Mesendoderm (in vitro differentiated cells): ENCODE measurements at regions not wholly inside any gene's neighbourhood (a gene's known extent, or its start where the extent isn't known, plus 50 kb on each side); places are given as distances from the start of the nearest gene placed in this dataset.

Source experiments
- DNase-seq: peaks from one replicate; pipeline ENCODE4 v3.0.0; 2013
- H2AK5ac ChIP-seq: 2 replicates; pipeline ENCODE4 v1.6.1; 2013; ENCODE audit warnings: low read length, inconsistent platforms
- H2BK120ac ChIP-seq: 2 replicates; pipeline ENCODE4 v1.6.1; 2013; ENCODE audit warnings: low read depth, mild to moderate bottlenecking, low read length, moderate library complexity, mixed read lengths
- H2BK15ac ChIP-seq: replicated peaks from 2 replicates; pipeline ENCODE4 v1.6.1; 2013; ENCODE audit warnings: low read depth, mild to moderate bottlenecking, moderate library complexity
- H2BK5ac ChIP-seq: 2 replicates; pipeline ENCODE4 v1.6.1; 2013; ENCODE audit warnings: low read length, inconsistent platforms
- H3K18ac ChIP-seq: 2 replicates; pipeline ENCODE4 v1.6.1; 2013; ENCODE audit warnings: mild to moderate bottlenecking, low read length, mixed read lengths
- H3K23ac ChIP-seq: one replicate; pipeline ENCODE4 v1.6.1; 2013; ENCODE audit warnings: low read length
- H3K27ac ChIP-seq: 2 replicates; pipeline ENCODE4 v1.5.1; 2013; ENCODE audit warnings: low read depth, mild to moderate bottlenecking, inconsistent platforms, low read length, moderate library complexity
- H3K27me3 ChIP-seq: 2 replicates; pipeline ENCODE4 v1.6.1; 2013; ENCODE audit warnings: low read length, control low read depth, mild to moderate bottlenecking, inconsistent platforms; ENCODE audit not compliant: insufficient read depth, poor library complexity
- H3K36me3 ChIP-seq: 2 replicates; pipeline ENCODE4 v1.6.1; 2013; ENCODE audit warnings: low read length, inconsistent platforms; ENCODE audit not compliant: control insufficient read depth, insufficient read depth
- H3K4ac ChIP-seq: one replicate; pipeline ENCODE4 v1.6.1; 2013; ENCODE audit warnings: low read depth, mild to moderate bottlenecking, low read length, moderate library complexity
- H3K4me1 ChIP-seq: 2 replicates; pipeline ENCODE4 v1.6.1; 2013; ENCODE audit warnings: low read depth, low read length, inconsistent platforms; ENCODE audit not compliant: control insufficient read depth
- H3K4me2 ChIP-seq: 2 replicates; pipeline ENCODE4 v1.6.1; 2013; ENCODE audit warnings: low read length
- H3K4me3 ChIP-seq: 2 replicates; pipeline ENCODE4 v1.5.1; 2013; ENCODE audit warnings: mild to moderate bottlenecking, low read length
- H3K56ac ChIP-seq: one replicate; pipeline ENCODE4 v1.6.1; 2013; ENCODE audit warnings: low read length
- H3K79me1 ChIP-seq: 2 replicates; pipeline ENCODE4 v1.6.1; 2013; ENCODE audit warnings: low read length, inconsistent platforms
- H3K79me2 ChIP-seq: 2 replicates; pipeline ENCODE4 v1.6.1; 2013; ENCODE audit warnings: mild to moderate bottlenecking, low read length; ENCODE audit not compliant: control insufficient read depth, insufficient read depth
- H3K9ac ChIP-seq: 2 replicates; pipeline ENCODE4 v1.6.1; 2013; ENCODE audit warnings: low read length, inconsistent platforms
- H4K5ac ChIP-seq: one replicate; pipeline ENCODE4 v1.6.1; 2013; ENCODE audit warnings: low read length
- H4K8ac ChIP-seq: one replicate; pipeline ENCODE4 v1.6.1; 2013; ENCODE audit warnings: low read depth, mild to moderate bottlenecking, control low read depth, low read length, moderate library complexity
- WGBS: extraction: QIAGEN DNeasy Blood & Tissue Kit; methylation state at CpG from one replicate; pipeline ENCODE4 v1.1.7; 2013; ENCODE audit warnings: low lambda C conversion rate, missing lambda C conversion rate; ENCODE audit not compliant: insufficient coverage; ENCODE audit errors: extremely low coverage; 5-methylcytosine and 5-hydroxymethylcytosine counted together

DNA sequence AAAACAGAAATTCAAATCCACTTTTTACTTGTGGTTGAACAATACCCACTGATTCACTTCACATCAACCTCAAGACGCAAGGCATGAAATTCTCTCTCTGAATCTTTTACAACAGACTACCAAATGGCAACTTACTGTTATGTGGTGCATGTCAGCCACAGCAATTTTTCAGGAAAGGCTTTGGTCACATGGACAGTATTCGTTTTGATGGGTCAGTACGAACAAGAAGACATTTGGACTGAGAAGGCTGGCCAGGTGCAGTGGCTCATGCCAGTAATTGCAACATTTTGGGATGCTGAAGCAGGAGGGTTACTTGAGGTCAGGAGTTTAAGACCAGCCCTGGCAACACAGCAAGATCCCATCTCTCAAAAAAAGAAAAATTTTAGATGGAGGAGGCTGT lies 144.0 kb downstream of the SEC23A start:
- Histone ChIP-seq H3K18ac (no peak overlapping the region), H2BK15ac (no peak overlapping the region), H2AK5ac (no peak overlapping the region), H3K56ac (no peak overlapping the region), H3K27me3 (no peaks in the 10 kb centered on the region), H2BK5ac (no peak overlapping the region), H3K9ac (no peak overlapping the region), H4K8ac (no peak overlapping the region), H3K4ac (no peak overlapping the region), H3K79me2 (no peaks in the 10 kb centered on the region), H4K5ac (no peak overlapping the region), H3K79me1 (no peaks in the 10 kb centered on the region), H3K4me3 (no peak overlapping the region), H3K4me1 (no peaks in the 10 kb centered on the region), H3K27ac (no peak overlapping the region), H2BK120ac (no peak overlapping the region), H3K4me2 (no peak overlapping the region), H3K36me3 (no peaks in the 10 kb centered on the region), H3K23ac (no peak overlapping the region)
- no CpG with 5 or more reads among the region's 3 CpGs for WGBS
- DNase-seq = no peak

GRCh38 chr14:38958589-38958988 lies 144.4 kb downstream of the SEC23A start:
- Histone ChIP-seq H3K9ac (no peak overlapping the region), H2AK5ac (no peak overlapping the region), H2BK120ac (no peak overlapping the region), H3K18ac (no peak overlapping the region), H3K79me2 (no peaks in the 10 kb centered on the region), H3K4me1 (no peaks in the 10 kb centered on the region), H3K36me3 (no peaks in the 10 kb centered on the region), H2BK15ac (no peak overlapping the region), H3K4ac (no peak overlapping the region), H3K56ac (no peak overlapping the region), H4K8ac (no peak overlapping the region), H3K23ac (no peak overlapping the region), H2BK5ac (no peak overlapping the region), H3K27ac (no peak overlapping the region), H3K4me2 (no peak overlapping the region), H4K5ac (no peak overlapping the region), H3K4me3 (no peak overlapping the region), H3K27me3 (no peaks in the 10 kb centered on the region), H3K79me1 (no peaks in the 10 kb centered on the region)
- WGBS = no CpG with 5 or more reads among the region's 3 CpGs
- no peak for DNase-seq

DNA sequence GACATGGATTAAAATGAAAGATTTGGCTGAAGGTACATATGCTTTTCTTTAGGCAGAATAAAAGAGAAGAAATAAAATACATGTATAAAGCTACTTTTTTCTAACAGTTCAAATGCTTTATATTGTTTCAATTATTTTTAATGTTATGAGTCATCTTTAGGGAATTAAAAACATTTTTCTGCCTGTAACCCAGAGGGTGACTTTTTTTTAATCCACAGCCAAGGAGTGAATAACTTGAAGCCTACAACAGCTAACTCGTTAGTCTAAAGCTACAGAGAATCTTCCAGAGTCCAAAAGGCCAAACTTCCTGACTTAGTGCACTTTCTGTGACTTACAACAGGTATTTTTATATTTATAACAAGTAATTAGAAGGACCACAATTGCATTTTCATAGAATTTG lies 151.6 kb downstream of the SEC23A start:
- Histone ChIP-seq H4K5ac (no peak overlapping the region), H4K8ac (no peak overlapping the region), H3K27me3 (no peaks in the 10 kb centered on the region), H3K4me1 (no peaks in the 10 kb centered on the region), H3K56ac (no peak overlapping the region), H3K4me2 (no peak overlapping the region), H3K18ac (no peak overlapping the region), H3K9ac (no peak overlapping the region), H3K36me3 (no peaks in the 10 kb centered on the region), H2BK120ac (no peak overlapping the region), H3K23ac (no peak overlapping the region), H3K4me3 (no peak overlapping the region), H3K27ac (no peak overlapping the region), H2BK15ac (no peak overlapping the region), H3K4ac (no peak overlapping the region), H2AK5ac (no peak overlapping the region), H3K79me1 (no peaks in the 10 kb centered on the region), H3K79me2 (no peaks in the 10 kb centered on the region), H2BK5ac (no peak overlapping the region)
- DNase-seq = no peak
- no CpG with 5 or more reads among the region's 1 CpG for WGBS

DNA sequence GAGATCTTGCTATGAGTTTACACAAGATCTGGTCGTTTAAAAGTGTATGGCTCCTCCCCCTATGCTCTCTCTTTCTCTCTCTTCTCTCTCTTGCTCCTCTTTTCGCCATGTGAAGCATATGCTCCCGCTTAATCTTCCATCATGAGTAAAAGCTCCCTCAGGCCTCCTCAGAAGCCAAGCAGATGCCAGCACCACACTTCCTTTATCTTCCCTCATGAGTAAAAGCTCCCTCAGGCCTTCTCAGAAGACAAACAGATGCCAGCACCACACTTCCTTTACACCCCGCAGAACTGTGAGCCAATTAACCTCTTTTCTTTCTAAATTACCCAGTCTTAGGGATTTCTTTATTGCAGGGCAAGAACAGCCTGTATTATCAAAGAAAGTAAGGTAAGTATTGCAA lies 152.4 kb downstream of the SEC23A start:
- Histone ChIP-seq H2BK15ac (no peak overlapping the region), H3K23ac (no peak overlapping the region), H3K79me1 (no peaks in the 10 kb centered on the region), H3K9ac (no peak overlapping the region), H3K79me2 (no peaks in the 10 kb centered on the region), H3K36me3 (no peaks in the 10 kb centered on the region), H3K27me3 (no peaks in the 10 kb centered on the region), H3K27ac (no peak overlapping the region), H3K4me2 (no peak overlapping the region), H3K4me1 (no peaks in the 10 kb centered on the region), H3K56ac (no peak overlapping the region), H2BK120ac (no peak overlapping the region), H2AK5ac (no peak overlapping the region), H3K18ac (no peak overlapping the region), H3K4me3 (no peak overlapping the region), H3K4ac (no peak overlapping the region), H4K5ac (no peak overlapping the region), H4K8ac (no peak overlapping the region), H2BK5ac (no peak overlapping the region)
- DNase-seq = peak; percentile 6
- no CpG with 5 or more reads among the region's 4 CpGs for WGBS

DNA sequence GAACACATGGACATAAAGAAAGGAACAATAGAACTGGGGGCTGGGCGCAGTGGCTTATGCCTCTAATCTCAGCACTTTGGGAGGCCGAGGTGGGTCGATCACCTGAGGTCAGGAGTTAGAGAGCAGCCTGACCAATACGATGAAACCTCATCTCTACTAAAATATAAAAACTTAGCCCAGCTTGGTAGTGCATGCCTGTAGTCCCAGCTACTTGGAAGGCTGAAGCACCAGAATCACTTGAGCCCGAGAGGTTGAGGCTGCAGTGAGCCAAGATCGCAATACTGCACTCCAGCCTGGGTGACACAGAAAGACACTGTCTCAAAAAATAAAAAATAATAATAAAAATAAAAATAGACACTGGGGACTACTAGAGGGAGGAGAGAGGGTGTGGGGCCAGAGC lies 154.5 kb downstream of the SEC23A start:
- Histone ChIP-seq H2BK15ac (no peak overlapping the region), H2AK5ac (no peak overlapping the region), H3K4me3 (no peak overlapping the region), H3K9ac (no peak overlapping the region), H4K8ac (no peak overlapping the region), H3K4me1 (no peaks in the 10 kb centered on the region), H2BK120ac (no peak overlapping the region), H4K5ac (no peak overlapping the region), H3K23ac (no peak overlapping the region), H3K79me2 (no peaks in the 10 kb centered on the region), H3K27ac (no peak overlapping the region), H3K4ac (no peak overlapping the region), H3K79me1 (no peaks in the 10 kb centered on the region), H3K56ac (no peak overlapping the region), H2BK5ac (no peak overlapping the region), H3K36me3 (no peaks in the 10 kb centered on the region), H3K27me3 (no peaks in the 10 kb centered on the region), H3K4me2 (no peak overlapping the region), H3K18ac (no peak overlapping the region)
- no peak for DNase-seq
- no CpG with 5 or more reads among the region's 6 CpGs for WGBS

- Histone ChIP-seq H3K4ac (no peak overlapping the region), H2BK5ac (no peak overlapping the region), H3K4me1 (no peaks in the 10 kb centered on the region), H3K27me3 (no peaks in the 10 kb centered on the region), H3K36me3 (no peaks in the 10 kb centered on the region), H3K56ac (no peak overlapping the region), H3K23ac (no peak overlapping the region), H2BK120ac (no peak overlapping the region), H4K5ac (no peak overlapping the region), H2BK15ac (no peak overlapping the region), H3K4me2 (no peak overlapping the region), H3K9ac (no peak overlapping the region), H3K79me2 (no peaks in the 10 kb centered on the region), H2AK5ac (no peak overlapping the region), H3K4me3 (no peak overlapping the region), H3K27ac (no peak overlapping the region), H3K79me1 (no peaks in the 10 kb centered on the region), H3K18ac (no peak overlapping the region), H4K8ac (no peak overlapping the region)
- no CpG with 5 or more reads among the region's 1 CpG for WGBS
- DNase-seq = no peak
These were observed 154.9 kb downstream of the SEC23A start for GRCh38 chr14:38948171-38948570.
